Hematopoietic multipotent progenitor cell treated with erythropoietin and hydrocortisone succinate and interleukin-3 and kit ligand, for 17 days (in vitro differentiated cells): ENCODE measurements at regions not wholly inside any gene's neighbourhood (a gene's known extent, or its start where the extent isn't known, plus 50 kb on each side); places are given as distances from the start of the nearest gene placed in this dataset.
A peak's percentile ranks its signal among the peaks of the same experiment; 100 is the strongest.
"Not testable (repeated sequence)": the region's sequence is repeated elsewhere in the genome, so short reads cannot be mapped to it uniquely, and the experiment has no call there.

Experiments
- DNase-seq: peaks from one replicate; pipeline ENCODE4 v3.0.0-alpha.2; 2015; ENCODE audit warnings: low spot score

GRCh38 chr9:26789959-26790358 lies 102.6 kb downstream of the CAAP1 start:
- DNase-seq = no peak

- DNase-seq = no peak
Measured at GRCh38 chr9:26786564-26786963, 106.0 kb downstream of the CAAP1 start.

GRCh38 chr9:26782899-26783298 lies 109.7 kb downstream of the CAAP1 start:
- no peak for DNase-seq

GRCh38 chr9:26781906-26782305 lies 110.7 kb downstream of the CAAP1 start:
- DNase-seq = no peak

GRCh38 chr9:26780307-26780706 lies 112.3 kb downstream of the CAAP1 start:
- not testable (repeated sequence) for DNase-seq

GRCh38 chr9:26779062-26779461 lies 113.5 kb downstream of the CAAP1 start:
- no peak for DNase-seq

- DNase-seq = no peak
Measured at GRCh38 chr9:26775391-26775790, 117.2 kb downstream of the CAAP1 start.

GRCh38 chr9:26773056-26773455 lies 119.5 kb downstream of the CAAP1 start:
- DNase-seq = no peak

GRCh38 chr9:26770821-26771220 lies 121.8 kb downstream of the CAAP1 start:
- no peak for DNase-seq

- no peak for DNase-seq
Measured at GRCh38 chr9:26768145-26768544, 124.5 kb downstream of the CAAP1 start.

GRCh38 chr9:26760675-26761074 lies 131.9 kb downstream of the CAAP1 start:
- DNase-seq = no peak

GRCh38 chr9:26758655-26759054 lies 133.9 kb downstream of the CAAP1 start:
- no peak for DNase-seq

- DNase-seq = no peak
Measured at GRCh38 chr9:26756881-26757280, 135.7 kb downstream of the CAAP1 start.

GRCh38 chr9:26755476-26755875 lies 137.1 kb downstream of the CAAP1 start:
- no peak for DNase-seq

- DNase-seq = no peak
Measured at GRCh38 chr9:26754509-26755164, 138.0 kb downstream of the CAAP1 start.

GRCh38 chr9:26753971-26754370 lies 138.6 kb downstream of the CAAP1 start:
- DNase-seq = no peak

GRCh38 chr9:26750162-26750561 lies 142.4 kb downstream of the CAAP1 start:
- DNase-seq = no peak

GRCh38 chr9:26748449-26749058 lies 144.0 kb downstream of the CAAP1 start:
- DNase-seq = no peak

- no peak for DNase-seq
Measured at GRCh38 chr9:26747611-26748010, 145.0 kb downstream of the CAAP1 start.

GRCh38 chr9:26746357-26747072 lies 146.1 kb downstream of the CAAP1 start:
- no peak for DNase-seq

- no peak for DNase-seq
Measured at GRCh38 chr9:26745111-26745510, 147.5 kb downstream of the CAAP1 start.

GRCh38 chr9:26744191-26744965 lies 148.2 kb downstream of the CAAP1 start:
- peak; percentile 60 for DNase-seq
